Liver (tissue), 8 donors: ENCODE measurements at regions not wholly inside any gene's neighbourhood (a gene's known extent, or its start where the extent isn't known, plus 50 kb on each side); places are given as distances from the start of the nearest gene placed in this dataset.
A peak's percentile ranks its signal among the peaks of the same experiment; 100 is the strongest.

ENCODE experiments used
- DNase-seq: peaks from one replicate; pipeline ENCODE4 v3.0.0-alpha.2; 2017; ENCODE audit warnings: low spot score
- H3K27ac ChIP-seq, 2 donors: one replicate each; pipeline ENCODE4 v1.7.0; 2013; ENCODE audit warnings: inconsistent platforms in 2 of 2, low read length in 2 of 2, control low read depth in 1 of 2, low read depth in 1 of 2, mild to moderate bottlenecking in 1 of 2
- H3K27me3 ChIP-seq, 4 donors: one replicate each; pipeline versions ENCODE4 v1.6.1 to v1.7.0; 2013; ENCODE audit warnings: low read length in 3 of 4, inconsistent platforms in 1 of 4, mild to moderate bottlenecking in 1 of 4, moderate library complexity in 1 of 4; ENCODE audit not compliant: control insufficient read depth in 4 of 4, insufficient read depth in 4 of 4
- H3K36me3 ChIP-seq, 4 donors: one replicate each; pipeline versions ENCODE4 v1.6.1 to v1.7.0; 2013; ENCODE audit warnings: low read length in 3 of 4, mild to moderate bottlenecking in 3 of 4, low read depth in 1 of 4, moderate library complexity in 1 of 4; ENCODE audit not compliant: control insufficient read depth in 4 of 4, insufficient read depth in 3 of 4
- H3K4me1 ChIP-seq, 4 donors: one replicate each; pipeline versions ENCODE4 v1.6.1 to v1.7.0; 2013; ENCODE audit warnings: low read length in 3 of 4, mild to moderate bottlenecking in 3 of 4, moderate library complexity in 1 of 4; ENCODE audit not compliant: control insufficient read depth in 4 of 4, insufficient read depth in 4 of 4
- H3K4me3 ChIP-seq, 3 donors: one replicate each; pipeline versions ENCODE4 v1.6.1 to v1.7.0; 2013; ENCODE audit warnings: low read length in 3 of 3, control low read depth in 1 of 3, low read depth in 1 of 3, mild to moderate bottlenecking in 1 of 3
- H3K9ac ChIP-seq, 2 donors: one replicate each; pipeline ENCODE4 v1.7.0; 2013; ENCODE audit warnings: low read length in 2 of 2, mild to moderate bottlenecking in 2 of 2, moderate library complexity in 2 of 2, control low read depth in 1 of 2, low read depth in 1 of 2
- H3K9me3 ChIP-seq, 4 donors: one replicate each; pipeline versions ENCODE4 v1.6.1 to v1.7.0; 2013; ENCODE audit warnings: low read length in 3 of 4; ENCODE audit not compliant: control insufficient read depth in 4 of 4
- ATF3 ChIP-seq: IDR thresholded peaks from 2 replicates; pipeline ENCODE4 v1.6.1; 2016; ENCODE audit warnings: antibody characterized with exemption
- CTCF ChIP-seq: fragments of 150-350 bp; IDR thresholded peaks from 2 replicates; pipeline ENCODE4 v1.5.1; 2017; ENCODE audit warnings: improper control_type of control experiment, low read depth, low read length; ENCODE audit not compliant: missing input control
- EGR1 ChIP-seq, 2 donors: IDR thresholded peaks; 2 replicates each; pipeline ENCODE4 v1.6.1; 2016 to 2018; ENCODE audit warnings: antibody characterized with exemption in 2 of 2, low read depth in 2 of 2
- FOXA1 ChIP-seq: IDR thresholded peaks from 2 replicates; pipeline ENCODE4 v1.6.1; 2016; ENCODE audit warnings: antibody characterized with exemption
- FOXA2 ChIP-seq: IDR thresholded peaks from 2 replicates; pipeline ENCODE4 v1.6.1; 2016; ENCODE audit warnings: antibody characterized with exemption
- GABPA ChIP-seq, 2 donors: IDR thresholded peaks in 1 of 2; conservative IDR thresholded peaks in 1 of 2; 2 replicates each; pipeline ENCODE4 v1.6.1; 2016; ENCODE audit warnings: antibody characterized with exemption in 2 of 2, mild to moderate bottlenecking in 1 of 2, moderate library complexity in 1 of 2
- HNF4A ChIP-seq, 2 donors: conservative IDR thresholded peaks; 2 replicates each; pipeline ENCODE4 v1.6.1; 2016; ENCODE audit warnings: antibody characterized with exemption in 2 of 2, mild to moderate bottlenecking in 2 of 2
- HNF4G ChIP-seq: IDR thresholded peaks from 2 replicates; pipeline ENCODE4 v1.6.1; 2016; ENCODE audit warnings: antibody characterized with exemption
- JUND ChIP-seq, 2 donors: IDR thresholded peaks; 2 replicates each; pipeline ENCODE4 v1.6.1; 2016; ENCODE audit warnings: antibody characterized with exemption in 2 of 2
- RAD21 ChIP-seq, 2 donors: IDR thresholded peaks; 2 replicates each; pipeline ENCODE4 v1.6.1; 2016; ENCODE audit warnings: antibody characterized with exemption in 2 of 2, mild to moderate bottlenecking in 2 of 2
- RXRA ChIP-seq, 2 donors: IDR thresholded peaks; 2 replicates each; pipeline ENCODE4 v1.6.1; 2017 to 2018; ENCODE audit warnings: antibody characterized with exemption in 2 of 2, mild to moderate bottlenecking in 1 of 2
- SP1 ChIP-seq: IDR thresholded peaks from 2 replicates; pipeline ENCODE4 v1.6.1; 2018; ENCODE audit warnings: antibody characterized with exemption, mild to moderate bottlenecking
- TAF1 ChIP-seq: conservative IDR thresholded peaks from 2 replicates; pipeline ENCODE4 v1.6.1; 2016; ENCODE audit warnings: antibody characterized with exemption, mild to moderate bottlenecking
- YY1 ChIP-seq: IDR thresholded peaks from 2 replicates; pipeline ENCODE4 v1.6.1; 2016; ENCODE audit warnings: antibody characterized with exemption, mild to moderate bottlenecking
- ZBTB33 ChIP-seq: IDR thresholded peaks from 2 replicates; pipeline ENCODE4 v1.6.1; 2016; ENCODE audit warnings: antibody characterized with exemption
- WGBS: extraction: QIAGEN DNeasy Blood & Tissue Kit; methylation state at CpG from one replicate; pipeline ENCODE4 v1.1.7; 2013; 5-methylcytosine and 5-hydroxymethylcytosine counted together
- TF ChIP-seq, protein P1 (sequence below): IDR thresholded peaks from 2 replicates; pipeline ENCODE4 v1.6.1; 2016; ENCODE audit warnings: antibody characterized with exemption, mild to moderate bottlenecking
- donor health status: healthy.
- donor health status: healthy.
- donor health status: healthy.
- donor health status: healthy.
- donor health status: healthy.

DNA sequence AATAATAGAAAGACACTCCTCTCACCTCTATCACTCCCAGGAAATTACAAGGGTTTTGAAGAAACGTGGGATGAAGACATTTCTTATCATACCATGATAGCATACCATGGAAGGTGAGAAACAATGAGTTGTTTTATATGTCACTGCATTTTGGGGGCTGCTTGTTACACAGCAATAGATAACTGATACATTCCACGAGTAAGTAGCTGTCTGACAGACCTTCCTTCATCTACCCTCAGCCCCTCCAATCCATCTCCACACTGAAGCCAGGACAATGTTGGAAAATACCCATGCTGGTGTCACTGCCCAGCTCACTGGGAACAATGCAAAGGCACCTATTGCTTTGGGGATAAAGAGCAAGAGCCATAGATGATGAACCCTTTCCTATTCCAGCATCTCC is 68.9 kb upstream of the USP29 start:
- DNase-seq = no peak
- H3K27me3 ChIP-seq = no peaks in the 10 kb centered on the region
- TF ChIP-seq YY1 = no peak
- TF ChIP-seq FOXA1 = no peak
- TF ChIP-seq FOXA2 = no peak
- no peak for TF ChIP-seq RXRA (IDR thresholded peaks at IDR 0.05)
- TF ChIP-seq EGR1 (IDR thresholded peaks at IDR 0.05; ENCODE audit: low read depth in 2 of 2) = no peak
- no peak for TF ChIP-seq CTCF
- TF ChIP-seq SP1 = no peak
- H3K4me1 ChIP-seq = no peaks in the 10 kb centered on the region
- H3K9ac ChIP-seq = no peak overlapping the region
- peak overlapping the region in 1 of 3 donors; percentile 4 for H3K4me3 ChIP-seq
- peaks cover 0 to 21% (median 18%) of the 10 kb centered on the region in 4 donors for H3K9me3 ChIP-seq
- no peaks in the 10 kb centered on the region for H3K36me3 ChIP-seq
- 62% methylated on average over 2 of the region's 2 CpGs for WGBS
- no peak overlapping the region for H3K27ac ChIP-seq

DNA sequence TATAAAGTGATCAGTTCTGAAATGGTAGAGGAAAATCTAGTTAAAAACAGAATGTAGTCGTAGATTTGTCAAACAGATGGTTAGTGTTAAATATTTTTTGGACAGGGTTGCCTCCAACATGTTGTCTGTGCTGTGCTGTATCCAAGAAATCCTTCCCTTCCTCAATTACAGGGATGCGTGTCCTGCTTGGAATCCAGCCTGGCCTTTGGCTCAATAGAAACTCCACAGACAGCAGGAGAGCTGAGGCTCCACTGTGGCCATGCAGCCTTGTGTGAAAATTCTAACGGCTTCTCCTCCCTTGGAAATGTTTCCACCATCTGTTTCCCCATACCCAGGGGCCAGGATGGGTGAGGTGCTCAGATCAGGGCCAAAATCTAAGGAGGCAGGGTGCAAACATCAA is 67.7 kb upstream of the USP29 start:
- H3K36me3 ChIP-seq = no peaks in the 10 kb centered on the region
- DNase-seq = no peak
- peaks cover 0 to 21% (median 20%) of the 10 kb centered on the region in 4 donors for H3K9me3 ChIP-seq
- no peak overlapping the region for H3K4me3 ChIP-seq
- H3K27me3 ChIP-seq = no peaks in the 10 kb centered on the region
- H3K9ac ChIP-seq = no peak overlapping the region
- H3K27ac ChIP-seq = no peak overlapping the region
- 68% methylated on average over 3 of the region's 3 CpGs for WGBS
- TF ChIP-seq FOXA1 = no peak
- TF ChIP-seq TAF1 = no peak
- TF ChIP-seq HNF4A (conservative IDR thresholded peaks at IDR 0.05) = no peak
- TF ChIP-seq CTCF = no peak
- TF ChIP-seq, protein P1, sequence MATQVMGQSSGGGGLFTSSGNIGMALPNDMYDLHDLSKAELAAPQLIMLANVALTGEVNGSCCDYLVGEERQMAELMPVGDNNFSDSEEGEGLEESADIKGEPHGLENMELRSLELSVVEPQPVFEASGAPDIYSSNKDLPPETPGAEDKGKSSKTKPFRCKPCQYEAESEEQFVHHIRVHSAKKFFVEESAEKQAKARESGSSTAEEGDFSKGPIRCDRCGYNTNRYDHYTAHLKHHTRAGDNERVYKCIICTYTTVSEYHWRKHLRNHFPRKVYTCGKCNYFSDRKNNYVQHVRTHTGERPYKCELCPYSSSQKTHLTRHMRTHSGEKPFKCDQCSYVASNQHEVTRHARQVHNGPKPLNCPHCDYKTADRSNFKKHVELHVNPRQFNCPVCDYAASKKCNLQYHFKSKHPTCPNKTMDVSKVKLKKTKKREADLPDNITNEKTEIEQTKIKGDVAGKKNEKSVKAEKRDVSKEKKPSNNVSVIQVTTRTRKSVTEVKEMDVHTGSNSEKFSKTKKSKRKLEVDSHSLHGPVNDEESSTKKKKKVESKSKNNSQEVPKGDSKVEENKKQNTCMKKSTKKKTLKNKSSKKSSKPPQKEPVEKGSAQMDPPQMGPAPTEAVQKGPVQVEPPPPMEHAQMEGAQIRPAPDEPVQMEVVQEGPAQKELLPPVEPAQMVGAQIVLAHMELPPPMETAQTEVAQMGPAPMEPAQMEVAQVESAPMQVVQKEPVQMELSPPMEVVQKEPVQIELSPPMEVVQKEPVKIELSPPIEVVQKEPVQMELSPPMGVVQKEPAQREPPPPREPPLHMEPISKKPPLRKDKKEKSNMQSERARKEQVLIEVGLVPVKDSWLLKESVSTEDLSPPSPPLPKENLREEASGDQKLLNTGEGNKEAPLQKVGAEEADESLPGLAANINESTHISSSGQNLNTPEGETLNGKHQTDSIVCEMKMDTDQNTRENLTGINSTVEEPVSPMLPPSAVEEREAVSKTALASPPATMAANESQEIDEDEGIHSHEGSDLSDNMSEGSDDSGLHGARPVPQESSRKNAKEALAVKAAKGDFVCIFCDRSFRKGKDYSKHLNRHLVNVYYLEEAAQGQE = no peak
- TF ChIP-seq HNF4G = no peak
- TF ChIP-seq RAD21 (IDR thresholded peaks at IDR 0.05) = no peak
- TF ChIP-seq SP1 = no peak
- no peak for TF ChIP-seq FOXA2
- no peak for TF ChIP-seq EGR1 (IDR thresholded peaks at IDR 0.05; ENCODE audit: low read depth in 2 of 2)
- no peak for TF ChIP-seq ATF3
- TF ChIP-seq GABPA (IDR thresholded peaks at IDR 0.05 in 1 of 2, conservative IDR thresholded peaks at IDR 0.05 in 1 of 2) = no peak
- TF ChIP-seq ZBTB33 = no peak
- no peak for TF ChIP-seq RXRA (IDR thresholded peaks at IDR 0.05)
- no peak for TF ChIP-seq YY1
- TF ChIP-seq JUND (IDR thresholded peaks at IDR 0.05) = no peak
- H3K4me1 ChIP-seq = no peaks in the 10 kb centered on the region
